A673 (cell line): ENCODE measurements at regions not wholly inside any gene's neighbourhood (a gene's known extent, or its start where the extent isn't known, plus 50 kb on each side); places are given as distances from the start of the nearest gene placed in this dataset.

Source experiments
- EZH2 ChIP-seq: fragments of 200-600 bp; sonication (generic); IDR thresholded peaks from 2 replicates; pipeline ENCODE4 v1.6.1; 2017; ENCODE audit warnings: borderline replicate concordance, low read depth, mild to moderate bottlenecking, mixed read lengths, antibody characterized with exemption, low read length; ENCODE audit not compliant: poor library complexity, severe bottlenecking
- TF ChIP-seq, protein P1 (sequence below): fragments of 300-800, 200-600 bp; sonication (generic); conservative IDR thresholded peaks from 2 replicates; pipeline ENCODE4 v1.5.1; 2017; ENCODE audit warnings: low read depth, mild to moderate bottlenecking, antibody characterized with exemption, low read length, moderate library complexity, mixed read lengths

DNA sequence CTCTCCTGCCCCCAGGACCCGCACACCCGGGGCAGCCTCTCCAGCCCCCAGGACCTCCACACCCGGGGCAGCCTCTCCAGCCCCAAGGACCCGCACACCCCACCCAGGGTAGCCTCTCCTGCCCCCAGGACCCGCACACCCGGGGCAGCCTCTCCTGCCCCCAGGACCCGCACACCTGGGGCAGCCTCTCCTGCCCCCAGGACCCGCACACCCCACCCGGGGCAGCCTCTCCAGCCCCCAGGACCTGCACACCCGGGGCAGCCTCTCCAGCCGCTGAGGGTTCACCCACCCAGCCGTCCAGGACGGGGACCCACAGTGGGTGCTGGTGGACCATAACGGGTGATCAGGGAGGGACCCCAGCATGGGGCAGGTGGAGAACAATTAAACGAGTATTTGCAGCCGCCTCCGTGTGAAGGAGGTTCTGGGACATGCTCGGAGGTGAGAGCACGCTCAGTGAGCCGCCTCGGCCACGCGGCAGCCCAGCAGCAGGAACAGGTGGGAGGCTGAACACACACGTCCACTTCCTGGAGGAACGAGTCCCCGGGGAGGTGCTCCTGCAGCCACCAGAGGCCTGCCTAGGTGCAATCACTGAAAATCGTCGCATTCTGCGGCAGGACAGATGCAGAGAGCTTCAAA is 107.9 kb downstream of the PDGFA start:
- TF ChIP-seq, protein P1, sequence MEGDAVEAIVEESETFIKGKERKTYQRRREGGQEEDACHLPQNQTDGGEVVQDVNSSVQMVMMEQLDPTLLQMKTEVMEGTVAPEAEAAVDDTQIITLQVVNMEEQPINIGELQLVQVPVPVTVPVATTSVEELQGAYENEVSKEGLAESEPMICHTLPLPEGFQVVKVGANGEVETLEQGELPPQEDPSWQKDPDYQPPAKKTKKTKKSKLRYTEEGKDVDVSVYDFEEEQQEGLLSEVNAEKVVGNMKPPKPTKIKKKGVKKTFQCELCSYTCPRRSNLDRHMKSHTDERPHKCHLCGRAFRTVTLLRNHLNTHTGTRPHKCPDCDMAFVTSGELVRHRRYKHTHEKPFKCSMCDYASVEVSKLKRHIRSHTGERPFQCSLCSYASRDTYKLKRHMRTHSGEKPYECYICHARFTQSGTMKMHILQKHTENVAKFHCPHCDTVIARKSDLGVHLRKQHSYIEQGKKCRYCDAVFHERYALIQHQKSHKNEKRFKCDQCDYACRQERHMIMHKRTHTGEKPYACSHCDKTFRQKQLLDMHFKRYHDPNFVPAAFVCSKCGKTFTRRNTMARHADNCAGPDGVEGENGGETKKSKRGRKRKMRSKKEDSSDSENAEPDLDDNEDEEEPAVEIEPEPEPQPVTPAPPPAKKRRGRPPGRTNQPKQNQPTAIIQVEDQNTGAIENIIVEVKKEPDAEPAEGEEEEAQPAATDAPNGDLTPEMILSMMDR = no peak
- no peak for TF ChIP-seq EZH2
